Effector memory CD4-positive, alpha-beta T cell (primary cell): ENCODE measurements at regions not wholly inside any gene's neighbourhood (a gene's known extent, or its start where the extent isn't known, plus 50 kb on each side); places are given as distances from the start of the nearest gene placed in this dataset.
"Not testable (repeated sequence)": the region's sequence is repeated elsewhere in the genome, so short reads cannot be mapped to it uniquely, and the experiment has no call there.

Experiments
- DNase-seq, 3 donors: peaks; one replicate each; pipeline ENCODE4 v3.0.0-alpha.2; 2020
- H3K27ac ChIP-seq: 2 replicates; pipeline ENCODE4 v1.7.0; 2013; ENCODE audit warnings: mild to moderate bottlenecking, low read length, moderate library complexity; ENCODE audit not compliant: insufficient read depth, poor library complexity, severe bottlenecking
- H3K27me3 ChIP-seq: replicated peaks from 2 replicates; pipeline ENCODE4 v1.7.0; 2013; ENCODE audit warnings: mild to moderate bottlenecking, low read length; ENCODE audit not compliant: insufficient read depth, control insufficient read depth, poor library complexity, severe bottlenecking
- H3K36me3 ChIP-seq: 2 replicates; pipeline ENCODE4 v1.7.0; 2013; ENCODE audit warnings: mild to moderate bottlenecking, low read length, moderate library complexity; ENCODE audit not compliant: control insufficient read depth, insufficient read depth
- H3K4me1 ChIP-seq: 2 replicates; pipeline ENCODE4 v1.7.0; 2013; ENCODE audit warnings: low read length, mild to moderate bottlenecking; ENCODE audit not compliant: control insufficient read depth, insufficient read depth, poor library complexity, severe bottlenecking
- H3K4me3 ChIP-seq: 2 replicates; pipeline ENCODE4 v1.7.0; 2013; ENCODE audit warnings: low read length, low read depth, mild to moderate bottlenecking; ENCODE audit not compliant: insufficient read depth, poor library complexity, severe bottlenecking
- H3K9me3 ChIP-seq: 2 replicates; pipeline ENCODE4 v1.7.0; 2013; ENCODE audit warnings: mild to moderate bottlenecking, low read length, moderate library complexity; ENCODE audit not compliant: control insufficient read depth

DNA sequence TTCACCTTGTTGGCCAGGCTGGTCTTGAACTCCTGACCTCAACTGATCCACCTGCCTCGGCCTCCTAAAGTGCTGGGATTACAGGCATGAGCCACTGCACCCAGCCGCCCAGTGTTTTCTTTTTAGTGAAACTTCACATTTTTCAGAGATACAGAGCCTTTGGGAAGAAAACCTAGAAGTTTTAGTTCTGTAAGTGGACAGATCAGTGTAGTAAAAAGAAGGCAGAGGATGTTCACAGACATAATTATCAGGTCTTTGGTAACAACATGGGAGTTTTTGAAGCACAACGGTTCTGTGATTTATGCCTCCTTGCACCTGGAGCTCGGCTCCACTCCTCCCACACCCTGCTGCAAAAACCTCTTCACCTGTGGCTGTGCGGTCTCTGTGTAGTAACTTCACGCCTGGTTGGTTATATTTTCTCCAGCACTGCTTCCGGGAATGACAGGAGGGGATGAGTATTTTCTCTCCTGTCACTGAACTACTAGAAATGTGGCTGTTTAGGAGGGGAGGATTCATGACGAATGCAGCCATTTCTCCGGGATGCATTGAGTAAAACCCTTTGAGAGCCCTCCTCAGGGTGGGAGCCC, 67.0 kb downstream of the ARF6 start:
- no peak for DNase-seq
- H3K27me3 ChIP-seq, result no peaks in the 10 kb centered on the region
- H3K27ac ChIP-seq, result no peak overlapping the region
- no peaks in the 10 kb centered on the region for H3K36me3 ChIP-seq
- H3K4me1 ChIP-seq, result peaks cover 4% of the 10 kb centered on the region
- H3K4me3 ChIP-seq, result no peak overlapping the region
- H3K9me3 ChIP-seq, result no peaks in the 10 kb centered on the region

- H3K4me1 ChIP-seq, result peaks cover 4% of the 10 kb centered on the region
- no peak overlapping the region for H3K4me3 ChIP-seq
- no peaks in the 10 kb centered on the region for H3K27me3 ChIP-seq
- DNase-seq, result no peak
- no peak overlapping the region for H3K27ac ChIP-seq
- no peaks in the 10 kb centered on the region for H3K9me3 ChIP-seq
- H3K36me3 ChIP-seq, result no peaks in the 10 kb centered on the region
Measured at GRCh38 chr14:49960453-49960852, 67.6 kb downstream of the ARF6 start.

DNA sequence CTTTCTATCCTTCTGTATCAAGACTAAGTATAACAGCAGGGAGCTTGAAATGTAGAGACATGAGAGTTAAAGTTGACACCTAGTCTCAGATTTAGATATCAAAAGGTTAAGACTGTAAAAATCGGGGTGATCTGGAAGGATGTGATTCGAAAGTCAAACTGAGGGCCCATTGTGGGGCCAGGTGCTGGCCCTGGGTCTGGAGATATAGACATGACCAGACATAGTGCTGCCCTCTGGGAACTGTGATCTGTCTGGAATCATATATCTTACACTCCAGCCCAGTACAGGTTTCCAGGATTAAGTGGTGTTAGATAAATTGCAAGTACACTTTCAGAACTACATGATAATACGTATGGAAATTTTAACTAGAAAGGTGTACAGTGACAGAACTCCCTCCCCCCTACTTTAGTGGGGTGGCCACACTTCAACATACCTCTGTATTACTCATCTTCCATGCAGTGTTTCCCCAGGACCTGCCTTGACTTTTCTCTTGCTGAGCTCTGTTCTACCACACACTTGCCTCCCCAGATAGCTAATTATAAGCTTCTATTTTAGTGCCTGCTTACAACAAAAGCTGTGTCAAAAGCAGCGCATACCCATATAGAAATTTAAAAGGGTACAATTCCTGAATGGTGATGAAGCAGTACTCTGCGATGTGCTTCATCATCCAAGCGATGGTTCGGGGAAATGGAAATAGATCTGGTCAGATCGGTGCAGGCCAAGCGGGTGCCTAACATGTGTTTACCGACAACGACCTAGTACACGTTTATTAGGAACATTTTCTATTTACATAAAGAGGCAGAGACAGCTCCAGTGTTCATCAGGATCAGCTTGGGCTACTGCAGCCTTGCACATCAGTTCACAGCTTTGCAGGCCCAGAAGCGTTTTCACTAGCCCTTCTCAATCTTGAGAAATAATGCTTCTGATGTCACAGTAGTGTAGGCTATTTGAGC, 68.7 kb downstream of the ARF6 start:
- Histone ChIP-seq H3K9me3 (no peaks in the 10 kb centered on the region), H3K27me3 (no peaks in the 10 kb centered on the region), H3K4me3 (no peak overlapping the region), H3K4me1 (peaks cover 4% of the 10 kb centered on the region), H3K27ac (no peak overlapping the region), H3K36me3 (no peaks in the 10 kb centered on the region)
- DNase-seq, result no peak

DNA sequence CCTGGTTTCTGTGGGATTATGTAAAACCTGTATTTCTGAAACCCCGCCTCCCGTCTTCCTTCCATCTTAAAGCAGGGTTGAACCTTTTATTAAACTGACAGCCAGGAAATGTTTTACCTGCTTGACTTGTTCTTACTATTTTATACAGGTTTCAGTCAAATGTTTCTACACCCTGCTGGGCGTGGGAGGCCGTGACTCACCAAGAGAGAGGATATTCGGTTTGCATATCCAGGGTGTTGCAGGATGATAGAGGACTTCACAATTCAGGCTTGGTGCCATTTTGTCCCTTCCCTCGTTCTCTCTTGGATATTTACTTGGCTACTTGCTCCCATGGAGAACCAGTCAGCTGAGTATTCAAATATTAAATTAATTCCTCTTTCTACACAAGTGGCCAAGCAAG, 69.7 kb downstream of the ARF6 start:
- no peak overlapping the region for H3K27ac ChIP-seq

DNA sequence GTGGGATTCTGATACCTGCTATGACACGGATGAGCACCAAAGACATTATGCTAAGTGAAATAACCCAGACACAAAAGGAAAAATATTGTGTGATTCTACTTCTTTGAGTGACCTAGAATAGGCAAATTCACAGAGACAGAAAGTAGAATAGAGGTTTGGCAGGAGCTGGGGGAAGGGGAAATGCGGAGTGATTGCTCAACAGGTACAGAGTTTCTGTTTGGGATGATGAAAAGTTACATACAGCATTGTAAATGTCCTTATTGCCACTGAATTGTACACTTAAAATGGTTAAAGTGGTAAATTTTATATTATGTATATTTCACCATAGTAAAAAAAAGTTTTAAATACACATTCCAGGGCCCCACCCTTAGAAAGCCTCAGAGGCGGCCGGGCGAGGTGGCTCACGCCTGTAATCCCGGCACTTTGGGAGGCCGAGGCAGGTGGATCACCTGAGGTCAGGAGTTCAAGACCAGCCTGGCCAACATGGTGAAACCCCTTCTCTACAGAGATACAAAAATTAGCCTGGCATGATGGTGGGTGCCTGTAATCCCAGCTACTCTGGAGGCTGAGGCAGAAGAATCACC, 72.3 kb downstream of the ARF6 start:
- H3K27me3 ChIP-seq, H3K27ac ChIP-seq, DNase-seq, H3K9me3 ChIP-seq, H3K36me3 ChIP-seq, H3K4me1 ChIP-seq, H3K4me3 ChIP-seq: not testable (repeated sequence)

More for the DNA sequence above, 69.7 kb downstream of the ARF6 start:
- H3K9me3 ChIP-seq, result no peaks in the 10 kb centered on the region
- DNase-seq, result no peak
- H3K27me3 ChIP-seq, result no peaks in the 10 kb centered on the region
- H3K4me3 ChIP-seq, result no peak overlapping the region
- H3K4me1 ChIP-seq, result peaks cover 4% of the 10 kb centered on the region
- no peaks in the 10 kb centered on the region for H3K36me3 ChIP-seq

DNA sequence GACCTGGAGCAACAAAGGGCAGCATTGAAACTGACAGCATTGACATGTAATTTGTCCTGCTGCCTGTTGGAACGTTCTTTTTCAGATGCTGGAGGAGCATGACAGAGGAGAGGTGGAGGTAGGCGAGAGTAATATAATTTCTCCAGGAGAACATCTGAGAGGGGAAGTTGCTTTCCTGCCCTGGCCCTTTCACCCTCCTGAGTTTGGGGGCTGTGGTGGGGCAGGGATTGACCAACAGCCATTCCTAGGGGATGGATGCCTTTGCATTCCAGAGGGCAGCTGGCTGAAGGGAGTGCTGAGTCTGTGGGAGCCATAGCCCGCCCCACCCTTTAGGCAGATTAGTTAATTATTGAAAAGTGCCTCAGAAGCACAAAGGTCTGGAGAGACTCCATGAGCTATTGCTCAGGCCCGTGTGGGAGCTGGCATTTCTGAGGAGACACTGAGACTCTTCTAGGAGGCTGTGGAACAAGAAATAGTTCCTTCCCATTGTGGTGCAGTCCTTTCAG, 73.5 kb downstream of the ARF6 start:
- no peaks in the 10 kb centered on the region for H3K27me3 ChIP-seq
- peaks cover 15% of the 10 kb centered on the region for H3K4me1 ChIP-seq
- H3K27ac ChIP-seq, result no peak overlapping the region
- no peak for DNase-seq
- H3K4me3 ChIP-seq, result no peak overlapping the region
- no peaks in the 10 kb centered on the region for H3K36me3 ChIP-seq
- H3K9me3 ChIP-seq, result no peaks in the 10 kb centered on the region

DNA sequence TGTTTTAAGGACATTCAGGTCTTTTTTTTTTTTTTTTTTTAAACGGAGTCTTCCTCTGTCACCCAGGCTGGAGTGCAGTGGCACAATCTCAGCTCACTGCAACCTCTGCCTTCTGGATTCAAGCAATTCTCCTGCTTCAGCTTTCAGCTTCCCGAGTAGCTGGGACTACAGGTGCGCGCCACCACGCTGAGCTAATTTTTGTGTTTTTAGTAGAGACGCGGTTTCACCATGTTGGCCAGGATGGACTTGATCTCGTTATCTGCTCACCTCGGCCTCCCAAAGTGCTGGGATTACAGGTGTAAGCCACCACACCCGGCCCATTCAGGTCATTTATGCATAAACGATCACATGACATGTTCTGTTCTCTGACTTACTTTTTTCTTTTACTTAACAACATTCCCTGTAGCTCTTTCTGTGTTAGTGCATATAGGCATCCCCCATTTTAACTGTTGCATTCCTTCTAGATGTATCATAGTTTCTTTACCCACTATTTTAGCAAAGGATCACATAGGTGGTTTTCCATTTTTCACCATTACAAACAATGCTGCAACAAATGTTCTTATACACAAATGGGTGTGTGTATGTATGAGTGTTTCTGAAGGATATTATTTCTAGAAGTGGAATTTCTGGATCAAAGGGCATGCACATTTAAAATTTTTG, 74.2 kb downstream of the ARF6 start:
- H3K36me3 ChIP-seq, result no peaks in the 10 kb centered on the region
- no peak for DNase-seq
- no peaks in the 10 kb centered on the region for H3K9me3 ChIP-seq
- H3K27me3 ChIP-seq, result no peaks in the 10 kb centered on the region
- H3K27ac ChIP-seq, result no peak overlapping the region
- no peak overlapping the region for H3K4me3 ChIP-seq
- peaks cover 22% of the 10 kb centered on the region for H3K4me1 ChIP-seq

DNA sequence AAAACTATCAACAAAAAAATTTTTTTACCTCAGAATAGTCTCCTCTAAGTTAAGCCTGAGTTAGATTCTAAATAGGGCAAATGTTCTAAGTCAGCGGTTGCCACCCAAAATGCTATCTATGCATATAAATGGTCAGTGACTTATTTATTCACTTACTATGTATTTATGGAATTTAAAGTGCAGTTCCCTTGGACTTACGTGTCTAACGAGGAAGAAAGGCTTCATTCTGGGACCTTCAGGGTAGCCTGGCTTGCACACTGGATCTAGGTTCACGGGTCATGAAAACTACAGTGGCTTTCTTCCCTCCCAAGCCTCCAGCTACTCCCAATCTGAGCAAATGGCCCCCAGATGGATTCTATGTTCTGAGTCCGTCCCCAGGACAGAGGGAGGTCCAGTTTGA, 77.1 kb downstream of the ARF6 start:
- no peaks in the 10 kb centered on the region for H3K9me3 ChIP-seq
- H3K27me3 ChIP-seq, result no peaks in the 10 kb centered on the region
- no peak overlapping the region for H3K4me3 ChIP-seq
- H3K4me1 ChIP-seq, result peaks cover 41% of the 10 kb centered on the region
- H3K27ac ChIP-seq, result peak overlapping the region; percentile 73
- DNase-seq, result no peak
- no peaks in the 10 kb centered on the region for H3K36me3 ChIP-seq

- peaks cover 41% of the 10 kb centered on the region for H3K4me1 ChIP-seq
- H3K4me3 ChIP-seq, result peak overlapping the region; percentile 22
- no peaks in the 10 kb centered on the region for H3K36me3 ChIP-seq
- H3K27ac ChIP-seq, result peak overlapping the region; percentile 73
- DNase-seq, result no peak
- H3K27me3 ChIP-seq, result no peaks in the 10 kb centered on the region
- H3K9me3 ChIP-seq, result no peaks in the 10 kb centered on the region
Measured at GRCh38 chr14:49970474-49971147, 77.7 kb downstream of the ARF6 start.
